Breast epithelium (tissue), 3 donors: ENCODE measurements at regions not wholly inside any gene's neighbourhood (a gene's known extent, or its start where the extent isn't known, plus 50 kb on each side); places are given as distances from the start of the nearest gene placed in this dataset.

ENCODE experiments used
- POLR2A ChIP-seq: fragments of 450-650 bp; IDR thresholded peaks from one replicate; pipeline ENCODE4 v1.6.1; 2016; ENCODE audit warnings: antibody characterized with exemption, mild to moderate bottlenecking, moderate library complexity
- POLR2AphosphoS5 ChIP-seq, 3 donors: sonication (generic); formaldehyde crosslinking; IDR thresholded peaks; one replicate each; pipeline ENCODE4 v1.6.1; 2017; ENCODE audit warnings: antibody characterized with exemption in 3 of 3
- TF ChIP-seq, protein P1 (sequence below), 3 donors: fragments of 450-650 bp; IDR thresholded peaks; one replicate each; pipeline ENCODE4 v1.5.1; 2016 to 2017; ENCODE audit warnings: antibody characterized with exemption in 3 of 3, mild to moderate bottlenecking in 3 of 3, moderate library complexity in 3 of 3

GRCh38 chr6:85118233-85118632 is 331.6 kb upstream of the NT5E start:
- TF ChIP-seq, protein P1, sequence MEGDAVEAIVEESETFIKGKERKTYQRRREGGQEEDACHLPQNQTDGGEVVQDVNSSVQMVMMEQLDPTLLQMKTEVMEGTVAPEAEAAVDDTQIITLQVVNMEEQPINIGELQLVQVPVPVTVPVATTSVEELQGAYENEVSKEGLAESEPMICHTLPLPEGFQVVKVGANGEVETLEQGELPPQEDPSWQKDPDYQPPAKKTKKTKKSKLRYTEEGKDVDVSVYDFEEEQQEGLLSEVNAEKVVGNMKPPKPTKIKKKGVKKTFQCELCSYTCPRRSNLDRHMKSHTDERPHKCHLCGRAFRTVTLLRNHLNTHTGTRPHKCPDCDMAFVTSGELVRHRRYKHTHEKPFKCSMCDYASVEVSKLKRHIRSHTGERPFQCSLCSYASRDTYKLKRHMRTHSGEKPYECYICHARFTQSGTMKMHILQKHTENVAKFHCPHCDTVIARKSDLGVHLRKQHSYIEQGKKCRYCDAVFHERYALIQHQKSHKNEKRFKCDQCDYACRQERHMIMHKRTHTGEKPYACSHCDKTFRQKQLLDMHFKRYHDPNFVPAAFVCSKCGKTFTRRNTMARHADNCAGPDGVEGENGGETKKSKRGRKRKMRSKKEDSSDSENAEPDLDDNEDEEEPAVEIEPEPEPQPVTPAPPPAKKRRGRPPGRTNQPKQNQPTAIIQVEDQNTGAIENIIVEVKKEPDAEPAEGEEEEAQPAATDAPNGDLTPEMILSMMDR (IDR thresholded peaks at IDR 0.05), result no peak
- TF ChIP-seq POLR2A (no peak), POLR2AphosphoS5 (IDR thresholded peaks at IDR 0.05) (no peak)
